GM21526 (cell line): ENCODE measurements at regions not wholly inside any gene's neighbourhood (a gene's known extent, or its start where the extent isn't known, plus 50 kb on each side); places are given as distances from the start of the nearest gene placed in this dataset.

ENCODE experiments used
- ATAC-seq: cut with Tn5 transposase; IDR thresholded peaks from one replicate; pipeline ENCODE4 v1.9.1; 2021; ENCODE audit warnings: moderate library complexity; ENCODE audit not compliant: unreplicated experiment, low FRiP score

DNA sequence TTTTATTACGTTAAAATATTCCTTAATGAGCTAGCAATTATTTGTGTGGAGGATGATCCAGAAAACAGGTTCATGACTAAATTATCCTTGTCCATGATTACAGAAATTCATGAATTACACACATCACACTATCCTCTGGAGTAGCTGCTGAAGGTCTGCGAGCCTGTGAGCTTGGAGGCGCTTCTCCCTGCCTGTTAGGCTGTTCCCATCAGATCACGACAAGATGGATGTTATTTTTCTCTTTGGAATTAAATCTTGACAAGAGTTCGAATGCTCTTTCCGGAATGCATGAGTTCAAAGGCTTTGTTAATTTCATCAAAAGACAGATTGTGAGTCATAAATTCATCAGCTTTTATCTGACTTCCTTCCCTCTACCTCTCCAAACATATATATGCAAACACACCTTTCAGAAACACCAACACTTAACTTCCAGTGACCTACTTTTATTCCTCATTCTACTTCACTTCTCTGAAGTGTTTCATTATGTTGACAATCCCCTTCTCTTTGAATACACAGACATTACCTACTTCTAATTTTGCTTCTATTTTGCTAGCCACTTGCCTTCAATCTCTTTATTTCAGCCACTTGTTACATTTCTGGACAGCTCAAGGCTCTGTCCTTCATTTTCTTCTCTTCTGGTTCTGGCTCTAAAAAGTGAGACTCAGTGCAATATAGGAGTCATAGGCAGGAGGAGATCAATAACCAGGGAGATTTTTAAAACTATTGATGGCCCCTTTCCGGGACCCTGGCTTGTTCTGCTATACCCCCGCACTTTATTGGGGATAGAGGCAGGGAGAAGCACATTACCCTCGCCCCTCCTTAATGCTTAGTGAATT, 274.6 kb downstream of the BTG1 start:
- no peak for ATAC-seq

DNA sequence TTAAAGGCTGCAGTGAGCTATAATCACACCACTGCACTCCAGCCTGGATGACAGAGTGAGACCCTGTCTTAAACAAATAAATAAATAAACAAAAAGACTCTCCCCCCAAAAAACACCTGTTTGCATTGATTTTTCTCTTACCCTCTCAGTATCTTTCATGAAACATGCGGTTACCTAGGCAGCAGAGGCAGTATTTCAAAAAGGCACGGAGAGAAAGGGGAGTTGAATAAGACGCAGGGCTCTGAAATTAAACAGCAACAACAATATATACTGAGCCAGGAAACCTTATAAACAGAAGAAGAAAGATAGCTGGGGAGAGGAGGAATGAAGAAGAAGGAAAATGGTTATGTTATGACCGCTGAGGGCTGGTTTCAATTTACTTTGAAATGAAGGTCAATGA, 277.6 kb downstream of the BTG1 start:
- ATAC-seq, result no peak

GRCh38 chr12:91866566-91866965, 279.1 kb downstream of the BTG1 start:
- ATAC-seq, result no peak

GRCh38 chr12:91863702-91864101, 281.9 kb downstream of the BTG1 start:
- ATAC-seq, result no peak

DNA sequence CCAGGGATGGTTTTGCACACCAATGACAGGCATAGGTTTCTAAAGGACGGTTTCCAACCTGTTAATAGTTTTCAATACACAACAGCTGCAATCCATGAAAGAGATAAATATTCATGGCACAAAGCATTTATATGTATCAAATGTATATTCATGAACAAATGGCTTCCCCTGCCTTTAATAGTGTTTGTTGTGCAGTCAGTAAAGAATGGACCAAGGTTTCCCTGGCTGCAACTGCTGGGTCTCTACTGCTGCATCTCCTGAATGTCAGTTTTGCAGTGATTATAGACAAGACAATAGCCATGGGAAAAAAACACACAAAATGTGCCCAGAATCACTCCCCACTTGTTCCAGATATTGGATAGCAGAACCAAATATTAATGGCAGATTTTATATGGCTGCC, 284.1 kb downstream of the BTG1 start:
- no peak for ATAC-seq

DNA sequence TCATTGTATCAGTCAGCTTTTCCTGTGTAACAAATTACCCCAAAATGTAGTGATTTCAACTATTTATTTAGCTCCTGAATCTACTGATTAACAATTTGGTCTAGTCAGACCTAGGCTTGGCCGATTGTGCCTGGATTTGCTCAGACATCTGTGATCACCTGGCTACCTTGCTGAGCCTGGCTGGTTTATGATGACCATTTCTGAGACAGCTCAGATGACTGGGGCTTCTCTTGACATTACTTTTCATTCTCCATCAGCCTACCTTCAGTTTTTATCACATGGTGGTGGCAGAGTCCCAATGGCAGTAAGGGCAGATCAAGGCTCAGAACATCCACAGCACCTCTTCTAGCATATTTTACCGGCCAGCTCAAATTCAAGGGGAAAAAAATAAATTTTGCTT, 286.3 kb downstream of the BTG1 start:
- ATAC-seq, result no peak

GRCh38 chr12:91857813-91858542, 287.7 kb downstream of the BTG1 start:
- no peak for ATAC-seq

- no peak for ATAC-seq
Measured at GRCh38 chr12:91854725-91855124, 290.9 kb downstream of the BTG1 start.

- no peak for ATAC-seq
Measured at GRCh38 chr12:91853350-91854127, 292.1 kb downstream of the BTG1 start.

GRCh38 chr12:91852634-91853033, 293.0 kb downstream of the BTG1 start:
- no peak for ATAC-seq

- ATAC-seq, result no peak
Measured at GRCh38 chr12:91851741-91852477, 293.7 kb downstream of the BTG1 start.

DNA sequence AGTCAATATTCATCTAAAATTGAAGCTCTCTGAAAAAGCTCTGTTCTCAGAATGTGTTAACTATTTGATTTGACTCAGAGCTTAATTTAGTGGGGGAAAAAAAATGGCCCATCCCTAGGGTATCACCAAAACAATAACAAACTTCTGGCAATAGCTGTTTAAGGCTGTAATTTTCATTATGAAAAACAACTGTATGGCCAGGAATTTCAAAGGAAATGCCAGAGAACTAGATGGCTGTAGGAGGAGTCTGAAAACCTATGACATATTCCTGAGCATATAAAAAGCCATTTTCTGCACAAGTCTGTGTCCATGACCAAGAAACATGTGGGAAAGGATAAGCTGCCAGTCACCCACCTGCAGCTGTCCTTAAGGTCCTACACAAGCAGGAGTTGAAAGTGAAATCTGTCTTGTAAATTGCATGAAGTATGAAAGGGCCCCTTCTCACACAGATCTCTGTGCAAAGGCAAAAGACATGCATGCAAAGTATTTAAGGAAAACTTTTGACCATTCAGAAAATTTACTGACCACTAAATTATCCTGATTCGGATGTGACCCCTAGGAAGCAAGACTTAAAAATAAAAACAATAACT, 299.1 kb downstream of the BTG1 start:
- peak; percentile 68 for ATAC-seq

- ATAC-seq, result no peak
Measured at GRCh38 chr12:91845365-91845764, 300.3 kb downstream of the BTG1 start.

DNA sequence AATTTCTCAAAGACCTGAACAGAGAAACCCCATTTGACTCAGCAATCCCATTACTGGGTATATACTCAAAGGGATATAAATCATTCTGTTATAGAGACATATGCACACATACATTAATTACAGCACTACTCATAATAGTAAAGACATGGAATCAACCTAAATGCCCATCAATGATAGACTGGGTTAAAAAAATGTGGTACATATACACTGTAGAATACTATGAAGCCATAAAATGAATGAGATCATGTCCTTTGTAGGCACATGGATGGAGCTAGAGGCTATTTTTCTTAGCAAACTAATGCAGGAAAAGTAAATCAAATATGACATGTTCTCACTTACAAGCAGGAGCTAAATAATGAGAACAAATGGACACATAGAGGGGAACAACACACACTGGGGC, 303.8 kb downstream of the BTG1 start:
- ATAC-seq, result no peak

- ATAC-seq, result no peak
Measured at GRCh38 chr12:91836696-91837095, 308.9 kb downstream of the BTG1 start.

GRCh38 chr12:91836264-91836663, 309.4 kb downstream of the BTG1 start:
- no peak for ATAC-seq

GRCh38 chr12:91835693-91836092, 310.0 kb downstream of the BTG1 start:
- no peak for ATAC-seq

GRCh38 chr12:91833780-91834359, 311.8 kb downstream of the BTG1 start:
- no peak for ATAC-seq

- ATAC-seq, result no peak
Measured at GRCh38 chr12:91825999-91826398, 319.6 kb downstream of the BTG1 start.

DNA sequence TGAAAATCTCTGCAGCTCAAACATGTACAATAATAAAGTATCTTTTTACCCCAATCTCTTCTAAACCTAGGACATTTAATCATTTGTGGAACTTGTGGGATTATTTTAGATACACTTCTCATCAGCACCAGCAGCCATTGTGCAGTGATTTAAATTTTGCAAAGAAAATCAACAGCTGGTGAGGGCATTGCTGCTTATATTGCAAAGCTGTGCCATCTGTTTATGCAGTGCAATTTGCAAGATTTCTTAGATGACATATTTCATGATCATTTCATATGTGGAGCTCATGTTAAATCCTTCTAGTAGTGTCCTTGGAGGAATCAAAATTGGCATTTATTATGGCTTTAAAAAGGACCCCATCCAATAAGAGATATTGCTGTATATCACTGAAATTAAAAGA, 320.7 kb downstream of the BTG1 start:
- no peak for ATAC-seq
